Mucosa of descending colon (tissue), 3 donors: ENCODE measurements at regions not wholly inside any gene's neighbourhood (a gene's known extent, or its start where the extent isn't known, plus 50 kb on each side); places are given as distances from the start of the nearest gene placed in this dataset.

ENCODE experiments used
- ATAC-seq: fragments of 200-7000 bp; cut with Tn5 transposase; one replicate; pipeline ENCODE4 v1.9.1; 2020; ENCODE audit warnings: mild to moderate bottlenecking, moderate library complexity
- DNase-seq, 3 donors: peaks; one replicate each; pipeline ENCODE4 v3.0.0-alpha.2; 2020
- H3K36me3 ChIP-seq: fragments of 200-600 bp; one replicate; pipeline ENCODE4 v1.8.0; 2021; ENCODE audit warnings: low read depth, mild to moderate bottlenecking
- H3K4me1 ChIP-seq: fragments of 200-600 bp; one replicate; pipeline ENCODE4 v1.8.0; 2021; ENCODE audit warnings: low read depth, mild to moderate bottlenecking
- H3K4me3 ChIP-seq: fragments of 200-600 bp; one replicate; pipeline ENCODE4 v1.8.0; 2021; ENCODE audit warnings: mild to moderate bottlenecking
- H3K9me3 ChIP-seq: fragments of 200-600 bp; one replicate; pipeline ENCODE4 v1.8.0; 2021; ENCODE audit warnings: mild to moderate bottlenecking
- intact Hi-C, 2 donors: fragments of 100-400 bp; cut with DNase I in 1 of 2; cut with micrococcal nuclease in 1 of 2; formaldehyde crosslinking; loops; one replicate each; pipeline versions ENCODE4 v1.11.0 to v1.11.1; 2022; cut with DNase I, micrococcal nuclease
- TF ChIP-seq, protein P1 (sequence below): fragments of 200-600 bp; IDR thresholded peaks from one replicate; pipeline ENCODE4 v1.8.0; 2022; ENCODE audit warnings: antibody characterized with exemption, mild to moderate bottlenecking
- donor health status: DM: no; HTN: no; CAD: no; lungs with moderate emphysema.
- donor health status: DM: no; HTN: no; CAD: no.
- donor health status: DM: no; HTN: yes; CAD: no.

DNA sequence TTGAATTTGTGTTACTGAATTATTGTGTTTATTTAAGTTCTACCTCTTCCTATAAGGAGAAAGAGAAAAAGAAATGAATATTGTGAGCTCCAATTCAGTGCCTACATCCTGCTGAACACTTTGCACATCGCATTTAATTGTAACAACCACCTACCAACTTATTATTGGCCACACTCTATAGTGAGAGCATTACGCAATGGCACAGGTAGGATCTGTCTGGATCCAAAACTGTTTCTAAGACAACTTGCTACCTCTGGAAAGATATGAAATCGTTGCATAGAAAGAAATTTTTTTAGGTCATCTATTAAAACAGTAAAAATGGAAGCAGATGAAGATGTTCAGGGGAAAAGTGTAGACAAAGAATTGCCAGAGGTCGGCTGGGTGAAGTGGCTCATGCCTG is 227.2 kb upstream of the SNX2 start:
- H3K4me1 ChIP-seq, result no peaks in the 10 kb centered on the region
- no peaks in the 10 kb centered on the region for H3K36me3 ChIP-seq
- DNase-seq (no peak), ATAC-seq (no peak)
- H3K4me3 ChIP-seq, result no peak overlapping the region
- H3K9me3 ChIP-seq, result no peaks in the 10 kb centered on the region
- TF ChIP-seq, protein P1, sequence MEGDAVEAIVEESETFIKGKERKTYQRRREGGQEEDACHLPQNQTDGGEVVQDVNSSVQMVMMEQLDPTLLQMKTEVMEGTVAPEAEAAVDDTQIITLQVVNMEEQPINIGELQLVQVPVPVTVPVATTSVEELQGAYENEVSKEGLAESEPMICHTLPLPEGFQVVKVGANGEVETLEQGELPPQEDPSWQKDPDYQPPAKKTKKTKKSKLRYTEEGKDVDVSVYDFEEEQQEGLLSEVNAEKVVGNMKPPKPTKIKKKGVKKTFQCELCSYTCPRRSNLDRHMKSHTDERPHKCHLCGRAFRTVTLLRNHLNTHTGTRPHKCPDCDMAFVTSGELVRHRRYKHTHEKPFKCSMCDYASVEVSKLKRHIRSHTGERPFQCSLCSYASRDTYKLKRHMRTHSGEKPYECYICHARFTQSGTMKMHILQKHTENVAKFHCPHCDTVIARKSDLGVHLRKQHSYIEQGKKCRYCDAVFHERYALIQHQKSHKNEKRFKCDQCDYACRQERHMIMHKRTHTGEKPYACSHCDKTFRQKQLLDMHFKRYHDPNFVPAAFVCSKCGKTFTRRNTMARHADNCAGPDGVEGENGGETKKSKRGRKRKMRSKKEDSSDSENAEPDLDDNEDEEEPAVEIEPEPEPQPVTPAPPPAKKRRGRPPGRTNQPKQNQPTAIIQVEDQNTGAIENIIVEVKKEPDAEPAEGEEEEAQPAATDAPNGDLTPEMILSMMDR, result no peak
- intact Hi-C loops, result no loop called here

DNA sequence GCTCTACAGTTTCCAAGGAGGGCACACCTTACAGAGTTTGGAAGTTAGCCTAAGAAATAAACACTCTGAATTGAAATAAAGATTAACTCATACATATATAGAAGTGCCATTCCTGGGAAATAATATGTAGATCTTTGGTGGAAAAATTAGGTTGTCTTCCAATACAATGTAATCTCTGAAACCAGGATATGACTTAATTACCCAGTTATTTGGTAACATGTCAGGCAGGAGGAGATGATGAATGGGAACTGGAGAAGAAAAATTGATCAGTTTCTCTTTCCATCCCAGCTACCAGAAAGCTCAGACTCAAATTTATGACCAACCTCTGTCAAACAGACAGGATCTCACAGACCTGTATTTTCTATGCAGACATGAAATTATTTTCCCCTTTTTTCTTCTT is 215.2 kb upstream of the SNX2 start:
- ATAC-seq, result no peak
- no peaks in the 10 kb centered on the region for H3K36me3 ChIP-seq
- TF ChIP-seq, protein P1, result no peak
- no peak for DNase-seq
- intact Hi-C loops, result no loop called here
- H3K4me1 ChIP-seq, result no peaks in the 10 kb centered on the region
- H3K4me3 ChIP-seq, result no peak overlapping the region
- H3K9me3 ChIP-seq, result no peaks in the 10 kb centered on the region

DNA sequence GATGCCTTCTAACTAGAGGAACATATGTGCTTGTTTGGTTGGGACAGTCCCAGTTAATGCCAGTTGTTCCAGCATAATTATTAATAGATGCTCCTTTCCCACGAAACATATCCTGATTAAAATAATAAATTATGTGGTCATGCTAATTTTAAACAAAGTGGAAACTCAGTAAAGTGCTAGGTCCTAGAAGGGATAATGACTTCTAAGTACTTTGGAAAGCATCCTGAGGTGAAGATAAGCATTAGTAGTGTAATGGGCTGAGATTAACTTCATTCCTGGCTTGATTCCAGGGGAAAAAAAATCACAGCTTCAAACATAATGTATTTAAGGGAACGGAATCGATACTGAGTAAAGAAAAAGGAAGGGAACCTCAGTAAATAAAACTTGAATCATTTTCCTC is 213.7 kb upstream of the SNX2 start:
- intact Hi-C loops, result no loop called here
- Histone ChIP-seq H3K9me3 (no peaks in the 10 kb centered on the region), H3K4me1 (no peaks in the 10 kb centered on the region), H3K36me3 (no peaks in the 10 kb centered on the region), H3K4me3 (no peak overlapping the region)
- DNase-seq (no peak), ATAC-seq (no peak)
- TF ChIP-seq, protein P1, result no peak

DNA sequence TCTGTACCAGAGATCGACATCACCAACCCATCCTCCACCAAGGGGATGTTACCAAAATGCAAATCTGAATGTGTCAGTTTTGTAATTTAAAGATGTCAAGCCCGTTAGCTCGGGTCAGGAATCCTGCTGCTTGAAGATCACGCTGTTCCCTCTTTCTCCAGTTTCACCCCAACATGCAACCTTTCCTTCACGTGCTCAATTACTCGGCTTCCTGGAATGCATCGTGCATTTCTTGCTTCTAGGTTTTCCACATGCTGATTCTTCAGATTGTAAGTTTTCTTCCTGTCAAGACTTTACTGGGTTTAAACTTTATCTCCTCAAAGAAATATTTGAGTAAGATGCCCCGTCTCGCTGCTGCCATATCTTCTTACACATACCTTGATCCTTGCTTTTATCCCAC is 209.5 kb upstream of the SNX2 start:
- no peak for ATAC-seq
- TF ChIP-seq, protein P1, result no peak
- Histone ChIP-seq H3K4me1 (no peaks in the 10 kb centered on the region), H3K36me3 (no peaks in the 10 kb centered on the region), H3K9me3 (no peaks in the 10 kb centered on the region), H3K4me3 (no peak overlapping the region)
- DNase-seq, result no peak
- intact Hi-C loops, result no loop called here

DNA sequence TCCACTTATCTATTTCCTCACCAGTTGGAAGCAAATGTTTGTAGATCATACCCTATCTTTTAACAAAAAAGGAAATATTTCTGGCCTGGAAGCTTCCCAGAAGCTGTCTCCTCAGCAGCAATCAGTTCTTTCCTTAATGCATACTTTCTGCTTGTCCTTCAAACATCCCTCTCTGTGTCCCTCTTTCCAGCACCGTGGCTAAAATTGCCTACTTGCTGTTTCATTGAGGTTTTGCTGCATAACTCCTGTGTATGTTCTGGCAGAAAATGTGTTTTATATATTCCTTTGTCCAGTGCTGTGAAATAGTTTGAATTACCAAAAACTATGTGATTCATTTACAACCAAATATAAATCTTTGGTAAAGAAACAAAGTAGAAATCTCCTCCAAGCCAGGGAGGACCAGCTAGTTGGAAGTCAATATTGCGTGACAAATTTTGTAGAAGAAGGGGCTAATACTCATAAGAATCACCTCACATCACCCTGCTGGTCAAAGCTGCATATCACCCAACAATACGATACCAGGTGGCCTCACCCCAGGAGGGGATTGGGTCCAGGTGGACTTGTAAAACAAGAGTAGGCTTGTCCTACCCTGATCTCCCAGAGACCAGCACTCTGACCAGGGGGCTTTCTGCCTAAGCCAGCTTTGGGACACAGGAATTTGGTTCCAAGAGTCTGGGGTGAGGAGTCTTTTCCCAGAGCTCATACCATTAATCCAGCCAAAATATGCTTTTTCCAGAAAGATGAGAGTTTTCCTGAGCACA is 198.4 kb upstream of the SNX2 start:
- Histone ChIP-seq H3K4me1 (no peaks in the 10 kb centered on the region), H3K9me3 (no peaks in the 10 kb centered on the region), H3K36me3 (no peaks in the 10 kb centered on the region), H3K4me3 (no peak overlapping the region)
- TF ChIP-seq, protein P1, result no peak
- DNase-seq, result no peak
- intact Hi-C loops, result no loop called here
- no peak for ATAC-seq

DNA sequence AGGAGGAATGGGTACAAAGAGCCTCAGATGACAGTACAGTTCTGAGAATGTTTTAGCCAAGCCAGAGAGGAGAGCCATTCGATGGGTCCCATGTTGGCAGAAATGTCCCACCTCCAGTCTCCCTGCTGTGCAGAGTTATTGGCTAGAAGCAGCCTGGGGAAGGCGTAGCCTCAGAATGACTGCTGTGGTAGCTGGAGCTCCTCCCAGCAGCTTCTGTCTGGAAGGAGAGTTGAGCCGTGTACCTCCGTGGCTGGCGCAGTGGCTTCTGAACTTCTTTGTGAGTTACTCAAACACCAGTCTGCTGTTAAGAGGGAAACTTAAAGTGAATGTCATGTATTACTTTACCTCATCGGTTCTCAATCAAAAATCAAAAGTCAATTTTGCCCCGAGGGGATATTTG is 193.3 kb upstream of the SNX2 start:
- intact Hi-C loops, result no loop called here
- no peak overlapping the region for H3K4me3 ChIP-seq
- no peaks in the 10 kb centered on the region for H3K36me3 ChIP-seq
- TF ChIP-seq, protein P1, result no peak
- no peaks in the 10 kb centered on the region for H3K9me3 ChIP-seq
- ATAC-seq (no peak), DNase-seq (no peak)
- H3K4me1 ChIP-seq, result no peaks in the 10 kb centered on the region
